ENCODE measurements at regions not wholly inside any gene's neighbourhood (a gene's known extent, or its start where the extent isn't known, plus 50 kb on each side); places are given as distances from the start of the nearest gene placed in this dataset.

GRCh38 chr4:137768196-137768595 is 235.9 kb upstream of the PCDH18 start:
- no peak for TF ChIP-seq POLR2A (IDR thresholded peaks at IDR 0.05; ENCODE audit: low read depth, low read length)
- TF ChIP-seq TAF1 (IDR thresholded peaks at IDR 0.05; ENCODE audit: low read depth, low read length): no peak
- no peak for TF ChIP-seq POLR2AphosphoS5 (IDR thresholded peaks at IDR 0.05; ENCODE audit: low read depth, low read length)
- TF ChIP-seq SPI1 (IDR thresholded peaks at IDR 0.05; ENCODE audit: low read depth, low read length): no peak

All from GM12891 (cell line).